SH-SY5Y (cell line): ENCODE measurements at regions not wholly inside any gene's neighbourhood (a gene's known extent, or its start where the extent isn't known, plus 50 kb on each side); places are given as distances from the start of the nearest gene placed in this dataset.

Experiments used
- GATA2 ChIP-seq: IDR thresholded peaks from 2 replicates; pipeline ENCODE4 v1.6.1; 2011; ENCODE audit warnings: mild to moderate bottlenecking, low read depth, low read length
- GATA3 ChIP-seq: IDR thresholded peaks from 2 replicates; pipeline ENCODE4 v1.6.1; 2011; ENCODE audit warnings: low read depth, mild to moderate bottlenecking, low read length, moderate library complexity

DNA sequence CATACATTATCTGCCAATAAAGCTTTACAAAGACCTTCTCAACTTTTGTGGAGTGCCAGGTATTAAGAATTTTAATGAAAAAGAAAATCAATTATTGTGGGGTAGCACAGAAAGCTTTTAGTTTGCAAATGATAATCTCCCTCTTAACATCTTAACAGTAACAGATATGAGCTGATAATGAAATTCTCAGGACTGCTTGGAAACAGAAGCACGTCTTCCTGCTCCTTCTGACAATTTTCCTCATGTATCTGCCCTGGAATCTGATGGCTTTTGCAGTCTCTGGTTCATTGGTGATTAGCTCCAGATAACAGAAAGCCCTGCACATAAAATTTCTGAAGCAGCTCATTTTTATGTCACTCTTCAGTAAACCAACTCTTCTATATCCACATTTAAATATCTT, 432.4 kb upstream of the PDZRN3 start:
- TF ChIP-seq GATA3 (peak; percentile 49; the same call in 1 of the 2 replicates), GATA2 (peak; percentile 40; the same call in 1 of the 2 replicates)
